Prostate gland (tissue), 2 donors: ENCODE measurements at regions not wholly inside any gene's neighbourhood (a gene's known extent, or its start where the extent isn't known, plus 50 kb on each side); places are given as distances from the start of the nearest gene placed in this dataset.

Experiments
- CTCF ChIP-seq, 4 experiments: fragments of 200-600 bp in 2 of 4; fragments of 450-650 bp in 2 of 4; sonication (generic) in 2 of 4; IDR thresholded peaks; 1 replicate in 3 of 4; 2 replicates in 1 of 4; pipeline ENCODE4 v1.5.1; 2016 to 2019; ENCODE audit warnings: antibody characterized with exemption in 4 of 4, mild to moderate bottlenecking in 2 of 4, moderate library complexity in 2 of 4
- POLR2A ChIP-seq: fragments of 450-650 bp; IDR thresholded peaks from one replicate; pipeline ENCODE4 v1.6.1; 2016; ENCODE audit warnings: antibody characterized with exemption, mild to moderate bottlenecking
- POLR2AphosphoS5 ChIP-seq: sonication (generic); formaldehyde crosslinking; IDR thresholded peaks from one replicate; pipeline ENCODE4 v1.6.1; 2017; ENCODE audit warnings: antibody characterized with exemption

GRCh38 chr1:98130408-98130807, 209.6 kb upstream of the DPYD start:
- TF ChIP-seq CTCF (IDR thresholded peaks at IDR 0.05): no peak
- no peak for TF ChIP-seq POLR2AphosphoS5
- no peak for TF ChIP-seq POLR2A
